ENCODE measurements at regions not wholly inside any gene's neighbourhood (a gene's known extent, or its start where the extent isn't known, plus 50 kb on each side); places are given as distances from the start of the nearest gene placed in this dataset.

GRCh38 chr1:190540366-190540765 lies 62.7 kb upstream of the BRINP3 start:
- DNase-seq: no peak

- DNase-seq: no peak
These were observed 74.0 kb upstream of the BRINP3 start for GRCh38 chr1:190551638-190552037.

- no peak for DNase-seq
These were observed 82.6 kb upstream of the BRINP3 start for GRCh38 chr1:190560161-190560681.

- no peak for DNase-seq
These were observed 85.6 kb upstream of the BRINP3 start for GRCh38 chr1:190563230-190563629.

- no peak for DNase-seq
These were observed 86.5 kb upstream of the BRINP3 start for GRCh38 chr1:190564117-190564516.

GRCh38 chr1:190578017-190578416 lies 100.4 kb upstream of the BRINP3 start:
- DNase-seq: peak in 1 of 14 donors; percentile 83

GRCh38 chr1:190578526-190578925 lies 100.9 kb upstream of the BRINP3 start:
- peak in 1 of 14 donors; percentile 71 for DNase-seq

- no peak for DNase-seq
These were observed 102.0 kb upstream of the BRINP3 start for GRCh38 chr1:190579552-190580193.

- DNase-seq: no peak
These were observed 106.2 kb upstream of the BRINP3 start for GRCh38 chr1:190583862-190584261.

GRCh38 chr1:190588424-190588823 lies 110.8 kb upstream of the BRINP3 start:
- DNase-seq: no peak

GRCh38 chr1:190595438-190595837 lies 117.8 kb upstream of the BRINP3 start:
- no peak for DNase-seq

GRCh38 chr1:190597294-190597693 lies 119.6 kb upstream of the BRINP3 start:
- DNase-seq: no peak

- no peak for DNase-seq
These were observed 122.0 kb upstream of the BRINP3 start for GRCh38 chr1:190599670-190600069.

- no peak for DNase-seq
These were observed 124.7 kb upstream of the BRINP3 start for GRCh38 chr1:190602325-190602724.

GRCh38 chr1:190608282-190608681 lies 130.6 kb upstream of the BRINP3 start:
- no peak for DNase-seq

- no peak for DNase-seq
These were observed 138.2 kb upstream of the BRINP3 start for GRCh38 chr1:190615818-190616217.

- DNase-seq: no peak
These were observed 138.6 kb upstream of the BRINP3 start for GRCh38 chr1:190616235-190616634.

GRCh38 chr1:190619724-190620123 lies 142.1 kb upstream of the BRINP3 start:
- no peak for DNase-seq

GRCh38 chr1:190633488-190633887 lies 155.8 kb upstream of the BRINP3 start:
- no peak for DNase-seq

GRCh38 chr1:190634134-190634533 lies 156.5 kb upstream of the BRINP3 start:
- no peak for DNase-seq

GRCh38 chr1:190649553-190649952 lies 171.9 kb upstream of the BRINP3 start:
- no peak for DNase-seq

GRCh38 chr1:190658907-190659306 lies 181.2 kb upstream of the BRINP3 start:
- no peak for DNase-seq

GRCh38 chr1:190663962-190664361 lies 186.3 kb upstream of the BRINP3 start:
- no peak for DNase-seq

GRCh38 chr1:190665045-190665444 lies 187.4 kb upstream of the BRINP3 start:
- no peak for DNase-seq

- no peak for DNase-seq
These were observed 190.2 kb upstream of the BRINP3 start for GRCh38 chr1:190667914-190668313.
